ENCODE measurements at regions not wholly inside any gene's neighbourhood (a gene's known extent, or its start where the extent isn't known, plus 50 kb on each side); places are given as distances from the start of the nearest gene placed in this dataset.
A peak's percentile ranks its signal among the peaks of the same experiment; 100 is the strongest.
"Not testable (repeated sequence)": the region's sequence is repeated elsewhere in the genome, so short reads cannot be mapped to it uniquely, and the experiment has no call there.

DNA sequence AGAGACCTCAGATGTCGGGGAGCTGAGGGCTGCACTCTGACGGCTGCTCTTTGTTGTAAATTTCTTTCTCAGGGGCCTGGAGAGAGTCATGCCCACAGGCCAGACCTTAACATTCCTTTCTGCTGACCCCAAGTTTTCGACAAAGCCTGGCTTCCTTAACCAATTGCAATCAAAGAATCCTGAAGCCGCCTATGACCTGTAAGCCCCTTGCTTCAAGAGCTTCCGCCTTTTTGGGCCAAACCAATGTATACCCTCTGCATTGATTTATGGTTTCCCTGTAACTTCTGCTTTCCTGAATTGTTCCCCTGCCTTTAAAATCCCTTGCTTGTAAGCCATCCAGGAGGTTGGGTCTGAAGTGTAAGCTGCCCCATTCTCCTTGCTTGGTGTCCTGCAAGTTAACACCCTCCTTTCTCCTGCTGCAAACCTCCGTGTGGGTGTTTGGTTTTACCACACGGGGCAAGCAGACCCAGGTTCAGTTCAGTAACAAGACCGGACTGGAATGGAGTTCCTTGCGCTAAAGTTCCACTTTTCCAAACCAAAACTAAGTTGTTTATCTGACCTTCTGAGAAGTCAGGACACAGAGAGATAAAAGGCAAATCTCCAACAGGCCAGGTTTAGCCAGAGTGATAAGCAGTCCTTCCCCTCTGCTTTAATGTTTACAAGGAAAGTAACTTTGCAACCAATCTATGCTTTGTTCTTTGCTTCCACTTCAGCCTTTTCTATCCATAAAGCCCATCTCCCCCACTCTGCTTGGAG is 141.6 kb downstream of the KCNJ12 start:
- DNase-seq (ENCODE audit: low spot score) = no peak

DNA sequence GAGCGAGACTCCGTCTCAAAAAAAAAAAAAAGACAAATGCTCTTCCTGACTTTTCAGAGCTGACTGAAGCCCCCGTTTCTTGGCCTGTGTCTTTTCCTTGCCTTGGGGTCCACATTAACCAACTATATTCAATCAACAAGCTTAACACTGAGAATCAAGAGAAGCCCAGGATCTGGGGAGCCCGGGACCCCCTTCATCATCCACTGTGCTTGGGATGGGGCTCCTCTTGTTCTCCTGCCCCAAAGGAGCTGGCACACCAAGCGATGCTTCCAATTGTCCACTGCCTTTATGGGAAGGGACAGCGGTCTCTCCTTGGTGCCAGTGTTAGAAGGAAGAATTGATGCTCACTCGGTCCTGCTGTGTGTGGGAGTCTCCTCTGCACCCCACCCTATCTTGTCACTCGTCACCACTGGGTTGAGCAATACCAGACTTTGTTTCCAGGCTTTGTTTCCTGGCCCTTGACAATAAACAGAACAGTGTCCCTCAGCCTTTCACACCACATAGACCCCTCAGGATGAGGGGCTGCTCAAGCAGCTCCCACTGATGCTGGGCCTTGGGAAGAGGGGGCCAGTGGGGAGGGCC is 146.7 kb downstream of the KCNJ12 start:
- no peak for DNase-seq (ENCODE audit: low spot score)

DNA sequence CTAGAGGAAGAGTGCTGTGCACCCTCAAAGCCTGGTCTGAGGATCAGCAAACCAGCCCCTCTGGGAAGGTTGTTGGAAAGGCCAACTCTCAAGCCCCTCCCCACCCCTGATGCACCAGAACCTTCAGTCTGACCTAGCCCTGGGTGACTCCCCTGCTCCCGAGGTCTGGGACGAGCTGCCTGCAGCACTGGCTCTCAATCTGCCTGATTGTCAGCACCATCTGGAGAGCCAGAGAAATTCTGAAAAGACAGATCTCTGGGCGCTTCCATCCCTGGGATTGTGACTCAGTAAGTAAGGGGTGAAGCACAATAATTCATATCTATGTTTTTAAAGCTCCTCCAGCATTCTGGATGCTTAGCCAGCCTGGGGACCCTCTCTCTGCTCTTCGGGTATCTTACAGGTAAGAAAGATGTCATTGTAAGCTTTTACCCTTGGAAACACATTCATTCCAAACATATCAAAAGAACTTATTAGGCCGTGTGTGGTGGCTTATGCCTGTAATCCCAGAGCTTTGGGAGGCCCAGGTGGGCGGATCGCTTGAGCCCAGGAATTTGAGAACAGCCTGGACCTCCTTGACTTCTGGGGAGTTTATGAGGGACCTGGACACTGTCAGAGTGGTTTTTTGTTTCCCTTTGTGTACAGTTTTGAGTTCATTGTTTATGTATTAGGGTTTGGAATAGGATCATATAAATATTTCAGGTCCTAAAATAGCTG is 147.5 kb downstream of the KCNJ12 start:
- no peak for DNase-seq (ENCODE audit: low spot score)

DNA sequence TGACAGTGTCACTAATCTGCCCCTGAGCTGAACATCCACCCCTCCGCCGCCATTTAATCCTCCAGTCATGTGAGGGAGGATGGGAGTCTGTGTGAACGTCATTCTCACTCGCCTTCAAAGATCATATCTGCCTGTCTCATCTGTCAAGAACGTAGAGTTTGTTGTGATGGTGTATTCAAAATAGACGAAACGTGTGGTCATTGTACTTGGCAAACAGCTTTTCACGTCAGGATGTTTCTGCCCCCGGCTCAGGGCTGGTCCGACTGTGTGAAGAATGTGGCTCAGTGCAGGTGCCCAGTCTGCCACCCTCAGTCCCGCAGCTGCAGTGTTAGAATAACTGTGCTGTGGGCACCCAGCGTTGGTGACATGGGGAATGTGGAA is 148.0 kb downstream of the KCNJ12 start:
- DNase-seq (ENCODE audit: low spot score) = no peak

DNA sequence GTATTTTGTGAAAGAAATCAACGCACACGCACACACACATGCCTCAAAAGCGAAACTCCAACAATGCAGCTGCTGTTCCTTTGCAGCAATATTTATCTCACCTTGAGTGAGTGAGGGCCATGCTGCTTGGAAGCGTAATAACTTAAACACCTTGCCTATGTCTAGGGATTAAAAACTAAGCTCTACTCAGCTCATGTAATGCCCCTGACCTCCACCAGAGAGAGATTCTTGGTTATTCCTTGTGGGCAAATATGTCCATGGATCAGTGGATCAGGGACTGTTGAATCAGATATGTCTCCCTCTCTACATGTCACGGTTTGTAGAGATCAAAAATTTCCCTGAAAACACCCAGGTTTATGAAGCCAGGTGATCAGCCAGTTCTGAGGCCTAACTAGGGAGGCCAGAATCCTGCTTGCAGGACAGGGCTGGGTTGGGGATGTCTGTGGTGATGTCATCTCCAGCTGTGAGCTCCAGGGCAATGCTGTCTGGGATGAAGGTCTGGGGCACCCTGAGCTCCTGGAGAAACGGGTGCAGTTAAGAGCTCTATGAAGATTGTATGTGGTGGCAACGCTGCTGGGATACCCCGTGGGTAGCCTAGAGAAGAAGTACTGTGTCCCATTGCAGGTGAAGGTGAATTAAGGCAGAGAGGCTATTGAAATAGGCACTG is 149.4 kb downstream of the KCNJ12 start:
- no peak for DNase-seq (ENCODE audit: low spot score)

DNA sequence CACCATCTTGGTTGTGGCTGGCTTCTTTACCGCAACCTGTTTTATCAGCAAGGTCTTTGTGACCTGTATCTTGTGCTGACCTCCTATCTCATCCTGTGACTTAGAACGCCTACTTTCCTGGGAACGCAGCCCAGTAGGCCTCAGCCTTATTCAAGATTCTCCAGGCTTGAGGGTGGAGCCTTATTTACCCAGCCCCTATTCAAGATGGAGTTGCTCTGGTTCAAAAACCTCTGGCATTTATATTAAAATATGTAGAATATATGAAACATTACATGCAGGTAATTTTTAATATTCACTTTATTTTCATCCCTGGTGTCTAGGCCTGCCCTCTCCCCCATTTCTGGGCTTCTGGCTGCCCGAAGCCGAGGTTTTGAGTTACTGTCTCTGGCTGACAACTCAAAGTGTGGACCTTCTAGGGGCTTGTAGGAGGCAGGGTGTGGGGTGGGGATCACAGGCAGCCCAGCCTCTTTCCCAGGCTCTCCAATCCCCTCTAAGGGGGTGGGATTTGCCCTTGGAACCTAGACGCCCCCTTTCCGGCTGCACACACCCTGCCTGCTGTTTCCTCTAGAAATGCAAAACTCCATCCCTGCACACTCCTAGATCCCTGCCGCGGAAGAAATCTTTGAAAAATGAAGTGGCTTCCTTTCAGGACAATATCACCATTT is 152.0 kb downstream of the KCNJ12 start:
- no peak for DNase-seq (ENCODE audit: low spot score)

DNA sequence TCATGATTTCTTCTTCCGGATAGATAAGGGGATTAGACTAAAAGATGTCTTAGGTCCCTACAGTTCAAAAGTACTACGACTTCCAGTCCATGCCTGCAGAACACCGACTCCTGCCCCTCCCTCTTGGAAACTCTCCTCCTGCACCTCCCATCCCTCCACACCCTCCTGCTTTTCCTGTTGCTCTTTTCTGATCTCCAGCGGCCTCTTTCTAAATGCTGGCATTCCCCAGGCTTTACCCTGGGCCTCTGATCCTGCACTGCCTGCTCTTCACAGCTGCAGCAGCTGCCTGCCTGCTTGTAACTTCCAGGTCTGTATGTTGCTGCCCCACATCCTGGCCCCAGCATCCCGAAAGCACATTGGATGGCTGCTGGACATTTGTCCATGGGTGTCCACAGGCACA is 154.2 kb downstream of the KCNJ12 start:
- DNase-seq (ENCODE audit: low spot score) = no peak

DNA sequence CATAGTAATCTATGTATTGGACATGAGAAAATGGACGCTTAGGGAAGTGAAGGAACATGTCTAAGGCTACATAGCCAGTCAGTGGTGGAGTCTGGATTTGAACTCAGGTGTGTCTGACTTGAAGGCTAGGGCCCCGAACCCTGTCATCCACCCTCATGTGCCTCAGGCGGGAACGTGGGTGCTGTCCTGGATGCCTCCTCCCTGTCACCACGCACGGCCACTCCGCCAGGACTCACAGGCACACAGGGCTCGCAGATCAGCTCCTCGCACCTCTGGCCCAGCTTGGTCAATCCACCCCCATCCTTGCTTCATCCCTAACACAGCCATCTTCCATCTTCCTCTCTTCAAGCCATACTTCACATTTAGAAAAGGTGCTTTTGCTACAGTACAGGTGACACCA is 154.7 kb downstream of the KCNJ12 start:
- no peak for DNase-seq (ENCODE audit: low spot score)

DNA sequence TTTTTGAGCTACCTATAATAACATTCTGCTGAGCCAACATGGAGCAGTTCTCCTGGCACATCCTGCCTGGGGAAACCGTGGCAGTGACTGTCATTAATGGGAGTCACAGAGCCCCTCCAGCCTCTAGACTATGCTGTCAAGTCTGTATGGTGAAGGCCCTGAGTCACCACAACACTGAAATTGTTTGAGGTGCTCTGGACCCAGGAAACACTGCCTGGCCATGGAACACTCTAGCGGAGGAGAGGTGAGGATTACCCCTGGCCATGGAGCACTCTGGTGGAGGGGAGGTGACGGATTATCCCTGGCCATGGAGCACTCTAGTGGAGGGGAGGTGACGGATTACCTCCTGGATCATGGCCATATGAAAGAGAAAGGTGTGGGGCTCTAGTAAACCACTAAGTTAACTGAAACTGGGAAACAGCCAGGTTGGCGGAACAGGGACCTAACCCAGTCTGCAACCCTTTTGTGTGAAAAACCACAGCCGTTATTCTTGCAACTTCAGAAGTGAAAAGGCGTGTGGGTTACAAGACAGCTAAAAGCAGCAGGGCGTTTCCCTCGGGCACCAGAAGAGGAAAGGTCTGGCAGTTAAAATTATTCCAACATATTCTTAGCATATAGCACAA is 156.7 kb downstream of the KCNJ12 start:
- no peak for DNase-seq (ENCODE audit: low spot score)

DNA sequence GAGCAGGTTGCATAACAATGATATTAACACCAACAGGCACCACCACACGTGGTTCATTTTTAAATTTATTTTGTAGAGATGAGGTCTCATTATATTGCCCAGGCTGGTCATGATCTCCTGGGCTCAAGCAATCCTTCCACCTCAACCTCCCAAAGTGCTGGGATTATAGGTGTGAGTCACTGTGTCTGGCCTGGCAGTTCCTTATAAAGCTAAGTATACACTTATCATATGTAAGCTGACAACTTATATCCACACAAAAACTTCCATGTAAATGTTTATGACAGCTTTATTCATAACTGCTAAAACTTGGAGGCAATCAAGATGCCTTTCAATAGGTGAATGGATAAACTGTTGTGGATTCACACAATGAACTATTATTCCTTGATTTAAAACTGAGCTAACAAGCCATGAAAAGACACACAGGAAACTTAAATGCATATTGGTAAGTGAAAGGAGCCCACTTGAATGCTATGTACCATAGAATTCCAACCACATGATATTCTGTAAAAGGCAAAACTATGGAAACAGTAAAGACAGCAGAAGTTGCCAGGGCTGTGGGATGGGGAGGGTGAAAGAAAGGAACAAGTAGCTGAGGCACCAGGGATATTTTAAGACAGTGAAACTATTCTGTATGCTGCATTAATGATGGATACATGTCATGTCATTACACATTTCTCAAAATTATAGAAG is 156.5 kb upstream of the KCNJ18 start:
- no peak for DNase-seq (ENCODE audit: low spot score)

DNA sequence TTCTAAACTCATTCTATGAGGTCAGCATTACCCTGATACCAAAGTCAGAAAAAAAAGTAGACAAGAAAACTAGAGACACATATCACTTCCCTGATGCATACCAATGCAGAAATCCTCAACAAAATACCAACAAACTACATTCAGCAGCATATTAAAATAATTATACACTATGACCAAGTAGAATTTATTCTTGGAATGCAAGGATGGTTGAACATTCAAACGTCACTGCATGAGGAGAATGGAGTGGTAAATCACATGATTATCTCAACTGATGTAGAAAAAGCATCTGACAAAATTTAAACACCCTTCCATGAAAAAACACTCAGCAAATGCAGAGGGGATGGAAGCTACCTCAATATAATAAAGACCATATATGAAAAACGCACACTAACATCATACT is 155.0 kb upstream of the KCNJ18 start:
- no peak for DNase-seq (ENCODE audit: low spot score)

DNA sequence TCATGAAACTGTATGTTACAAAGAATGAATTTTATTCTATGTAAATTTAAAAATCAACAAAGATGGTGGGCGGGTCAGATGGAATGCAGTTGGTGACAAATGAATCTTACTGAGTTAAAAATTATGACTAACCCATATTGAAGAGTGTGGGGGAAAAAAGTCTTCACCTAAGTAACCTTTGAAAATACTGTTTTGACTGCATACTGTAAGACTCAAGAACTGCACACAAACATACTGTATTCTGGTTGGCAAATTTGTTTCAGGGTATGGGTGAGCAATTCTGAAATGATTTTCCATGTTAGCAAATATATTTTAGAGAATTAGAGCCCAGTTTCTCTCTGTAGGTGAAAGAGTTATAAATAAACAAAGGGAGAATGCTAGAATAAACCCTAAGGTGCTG is 153.7 kb upstream of the KCNJ18 start:
- no peak for DNase-seq (ENCODE audit: low spot score)

DNA sequence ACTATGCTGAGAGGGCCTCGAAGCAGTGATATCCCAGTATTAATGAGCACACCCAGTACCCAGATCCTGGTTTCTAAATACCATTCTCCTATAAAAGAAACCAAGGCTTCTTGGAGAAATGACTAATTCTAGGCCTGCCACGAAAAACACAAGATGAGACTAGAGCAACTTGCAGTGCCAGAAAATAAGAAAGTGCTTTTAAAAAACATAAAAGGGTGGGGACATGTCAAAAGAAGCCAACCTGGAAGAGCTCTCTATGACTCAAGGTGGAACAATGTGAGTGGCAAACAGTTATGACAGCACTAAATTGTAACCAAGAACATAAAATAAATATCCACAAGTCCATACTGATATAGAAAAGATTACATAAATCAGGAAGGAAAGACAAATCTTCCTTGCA is 153.2 kb upstream of the KCNJ18 start:
- DNase-seq (ENCODE audit: low spot score) = no peak

DNA sequence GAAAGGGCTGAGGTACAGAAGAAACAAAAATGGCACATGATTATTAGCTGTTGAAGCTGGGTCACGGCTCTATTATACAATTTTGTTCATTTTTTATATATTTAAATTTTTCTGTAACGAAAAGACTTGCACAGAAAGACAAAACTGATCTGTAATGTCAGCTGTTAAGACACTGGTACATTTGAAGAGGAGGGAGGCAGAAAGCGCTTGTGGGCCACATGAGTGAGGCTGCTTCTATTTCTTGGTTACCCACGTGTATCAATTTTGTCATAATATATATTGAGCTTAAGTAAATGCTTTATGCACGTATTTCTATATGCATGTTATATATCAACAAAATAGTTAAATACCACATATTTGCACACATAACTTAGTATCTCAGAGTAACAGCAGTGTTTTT is 151.8 kb upstream of the KCNJ18 start:
- no peak for DNase-seq (ENCODE audit: low spot score)

DNA sequence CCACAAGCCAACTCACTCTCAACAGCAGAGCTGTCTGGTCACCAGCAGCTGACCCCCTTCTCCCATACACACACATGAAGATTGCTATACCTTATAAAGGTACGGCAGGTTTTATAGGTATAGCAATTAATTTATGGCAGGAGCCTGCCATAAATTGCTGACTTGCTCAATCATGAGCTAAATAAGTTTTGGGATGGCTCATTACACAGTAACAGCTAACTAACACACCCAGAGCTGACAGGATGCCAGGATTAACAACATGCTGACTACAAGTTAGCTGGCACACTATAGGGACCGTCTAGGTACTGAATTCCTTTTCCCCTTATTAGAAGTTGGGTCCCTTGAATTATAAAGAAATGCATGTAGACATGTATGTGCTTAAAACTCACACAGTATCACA is 150.3 kb upstream of the KCNJ18 start:
- DNase-seq (ENCODE audit: low spot score) = no peak

DNA sequence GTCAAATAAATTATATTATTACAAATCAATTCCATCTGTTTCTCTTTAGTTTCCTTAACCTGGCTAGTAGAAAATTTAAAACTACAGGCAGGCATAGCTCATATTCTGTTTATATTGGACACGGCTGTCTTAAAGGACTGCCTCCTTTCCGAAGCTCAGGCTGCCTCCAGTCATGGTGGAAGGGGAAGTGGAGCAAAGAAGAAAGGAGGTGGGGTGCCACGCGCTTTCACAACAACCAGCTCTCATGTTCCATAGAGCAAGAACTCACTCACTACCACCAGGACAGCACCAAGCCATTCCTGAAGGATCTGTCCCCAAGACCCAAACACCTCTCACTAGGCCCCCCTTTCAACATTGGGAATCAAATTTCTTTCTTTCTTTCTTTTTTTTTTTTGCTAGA is 149.3 kb upstream of the KCNJ18 start:
- DNase-seq (ENCODE audit: low spot score) = no peak

DNA sequence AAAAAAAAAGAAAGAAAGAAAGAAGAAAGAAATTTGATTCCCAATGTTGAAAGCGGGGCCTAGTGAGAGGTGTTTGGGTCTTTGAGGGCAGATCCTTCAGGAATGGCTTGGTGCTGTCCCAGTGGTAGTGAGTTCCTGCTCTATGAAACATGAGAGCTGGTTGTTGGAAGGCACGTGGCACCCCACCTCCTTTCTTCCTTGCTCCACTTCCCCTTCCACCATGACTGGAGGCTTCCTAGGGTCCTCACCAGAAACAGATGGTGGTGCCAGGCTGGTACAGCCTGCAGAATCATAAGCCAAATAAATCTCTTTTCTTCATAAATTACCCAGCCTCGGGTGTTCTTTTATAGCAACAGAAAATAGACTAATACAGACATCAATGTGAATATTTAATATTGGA is 147.3 kb upstream of the KCNJ18 start:
- no peak for DNase-seq (ENCODE audit: low spot score)

DNA sequence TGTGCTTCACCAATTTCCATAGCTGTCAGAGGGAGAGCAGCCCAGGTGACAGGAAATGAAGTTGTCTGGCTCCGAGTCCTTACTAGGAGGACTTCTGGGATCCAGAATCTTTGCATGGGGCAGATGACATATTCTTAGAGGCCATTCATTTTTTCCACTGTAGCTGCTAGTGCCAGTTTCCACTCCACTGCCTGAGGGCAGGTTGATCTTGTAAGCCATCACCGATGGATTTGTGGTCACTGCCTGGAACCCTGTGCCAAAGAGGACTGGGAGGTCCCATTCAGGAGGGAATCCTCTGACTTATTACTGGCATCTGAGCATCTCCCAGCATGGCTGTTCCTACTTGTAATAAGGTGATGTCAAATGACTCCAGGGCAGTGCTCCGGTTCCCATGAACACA is 144.1 kb upstream of the KCNJ18 start:
- no peak for DNase-seq (ENCODE audit: low spot score)

DNA sequence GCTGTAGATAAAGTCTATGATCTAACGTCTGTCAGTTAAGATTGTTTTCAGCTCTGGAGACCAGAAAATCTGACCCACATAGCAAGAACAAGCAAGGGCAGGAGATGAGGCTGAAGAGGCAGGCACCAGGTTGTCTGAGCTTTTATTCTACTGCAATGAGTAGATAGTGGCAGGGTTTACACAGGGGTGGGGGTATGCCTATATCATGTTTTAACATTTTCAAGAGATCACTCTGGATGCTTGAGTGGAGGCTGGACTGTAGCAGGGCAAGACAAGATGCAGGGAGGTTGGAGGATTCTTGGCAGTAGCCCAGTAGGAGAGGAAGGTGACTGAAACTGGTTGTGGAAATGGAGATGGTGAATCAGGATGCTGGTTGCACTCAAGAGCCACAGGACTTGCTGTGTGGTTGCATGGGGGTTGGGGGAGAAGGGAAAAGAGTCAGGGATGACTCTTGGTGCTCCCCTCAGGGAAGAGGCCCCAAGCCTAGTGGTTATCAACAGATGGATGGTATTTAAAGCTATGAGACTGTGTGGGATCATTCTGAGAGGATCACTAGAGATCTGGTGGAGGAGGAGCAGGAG is 143.1 kb upstream of the KCNJ18 start:
- peak; percentile 70 for DNase-seq (ENCODE audit: low spot score)

DNA sequence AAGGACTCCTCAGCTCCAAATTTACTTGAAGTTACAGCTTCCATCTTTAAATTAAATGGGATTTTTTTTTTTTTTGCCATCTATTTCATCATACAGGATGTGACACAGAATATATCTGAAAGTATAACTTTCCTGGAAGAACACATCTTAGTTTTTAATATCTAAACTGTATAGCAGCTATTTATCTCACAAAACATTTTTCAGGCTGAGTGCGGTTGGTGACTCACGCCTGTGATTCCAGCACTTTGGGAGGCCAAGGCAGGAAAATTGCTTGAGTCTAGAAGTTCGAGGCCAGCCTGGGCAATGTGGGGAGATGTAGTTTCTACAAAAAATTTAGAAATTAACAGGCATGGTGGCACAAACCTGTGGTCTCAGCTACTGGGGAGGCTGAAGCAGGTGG is 142.3 kb upstream of the KCNJ18 start:
- not testable (repeated sequence) for DNase-seq (ENCODE audit: low spot score)

Data from cerebellar cortex (tissue), 1 donor.